Upper lobe of right lung (tissue), 1 donor: ENCODE measurements at regions not wholly inside any gene's neighbourhood (a gene's known extent, or its start where the extent isn't known, plus 50 kb on each side); places are given as distances from the start of the nearest gene placed in this dataset.
A peak's percentile ranks its signal among the peaks of the same experiment; 100 is the strongest.

Source experiments
- ATAC-seq: fragments of 200-7000 bp; cut with Tn5 transposase; one replicate; pipeline ENCODE4 v1.9.1; 2020; ENCODE audit warnings: mild to moderate bottlenecking, moderate library complexity
- DNase-seq: peaks from one replicate; pipeline ENCODE4 v3.0.0-alpha.2; 2020
- H3K27ac ChIP-seq: fragments of 200-600 bp; one replicate; pipeline ENCODE4 v1.8.0; 2022
- H3K27me3 ChIP-seq: fragments of 200-600 bp; one replicate; pipeline ENCODE4 v1.8.0; 2022; ENCODE audit warnings: mild to moderate bottlenecking
- H3K36me3 ChIP-seq: fragments of 200-600 bp; one replicate; pipeline ENCODE4 v1.8.0; 2022
- H3K4me1 ChIP-seq: fragments of 200-600 bp; one replicate; pipeline ENCODE4 v1.8.0; 2022
- H3K4me3 ChIP-seq: fragments of 200-600 bp; one replicate; pipeline ENCODE4 v1.8.0; 2022; ENCODE audit warnings: mild to moderate bottlenecking
- H3K9me3 ChIP-seq: fragments of 200-600 bp; one replicate; pipeline ENCODE4 v1.8.0; 2022
- intact Hi-C: fragments of 100-400 bp; cut with DNase I; formaldehyde crosslinking; loops from one replicate; pipeline ENCODE4 v1.11.0; 2022
- TF ChIP-seq, protein P1 (sequence below): fragments of 200-600 bp; IDR thresholded peaks from one replicate; pipeline ENCODE4 v1.8.0; 2022; ENCODE audit warnings: antibody characterized with exemption
- donor health status: DM: no; HTN: yes; CAD: no; lungs with severe emphysema.

DNA sequence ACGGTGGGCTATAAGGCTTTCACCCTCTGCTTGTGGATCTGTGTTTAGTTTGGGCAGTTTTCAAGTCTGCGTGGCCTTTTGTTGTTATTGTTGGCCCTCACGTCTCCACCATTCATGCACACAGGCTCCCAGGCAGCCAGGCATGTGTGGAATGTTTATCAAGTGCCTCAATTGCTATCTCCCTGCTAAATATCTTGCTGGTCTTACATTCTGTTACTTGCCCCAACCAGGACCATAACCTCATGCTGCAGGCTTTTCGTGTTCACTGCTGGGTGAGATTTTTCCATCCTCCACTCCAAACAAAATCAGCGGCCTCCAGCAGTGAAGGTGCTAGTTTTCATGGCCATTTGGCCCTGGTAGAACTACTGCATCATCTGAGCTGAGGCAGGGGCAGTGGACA is 63.0 kb upstream of the DSC1 start:
- Histone ChIP-seq H3K36me3 (no peaks in the 10 kb centered on the region), H3K27me3 (no peaks in the 10 kb centered on the region), H3K27ac (no peak overlapping the region), H3K4me3 (no peak overlapping the region), H3K4me1 (no peaks in the 10 kb centered on the region), H3K9me3 (no peaks in the 10 kb centered on the region)
- TF ChIP-seq, protein P1, sequence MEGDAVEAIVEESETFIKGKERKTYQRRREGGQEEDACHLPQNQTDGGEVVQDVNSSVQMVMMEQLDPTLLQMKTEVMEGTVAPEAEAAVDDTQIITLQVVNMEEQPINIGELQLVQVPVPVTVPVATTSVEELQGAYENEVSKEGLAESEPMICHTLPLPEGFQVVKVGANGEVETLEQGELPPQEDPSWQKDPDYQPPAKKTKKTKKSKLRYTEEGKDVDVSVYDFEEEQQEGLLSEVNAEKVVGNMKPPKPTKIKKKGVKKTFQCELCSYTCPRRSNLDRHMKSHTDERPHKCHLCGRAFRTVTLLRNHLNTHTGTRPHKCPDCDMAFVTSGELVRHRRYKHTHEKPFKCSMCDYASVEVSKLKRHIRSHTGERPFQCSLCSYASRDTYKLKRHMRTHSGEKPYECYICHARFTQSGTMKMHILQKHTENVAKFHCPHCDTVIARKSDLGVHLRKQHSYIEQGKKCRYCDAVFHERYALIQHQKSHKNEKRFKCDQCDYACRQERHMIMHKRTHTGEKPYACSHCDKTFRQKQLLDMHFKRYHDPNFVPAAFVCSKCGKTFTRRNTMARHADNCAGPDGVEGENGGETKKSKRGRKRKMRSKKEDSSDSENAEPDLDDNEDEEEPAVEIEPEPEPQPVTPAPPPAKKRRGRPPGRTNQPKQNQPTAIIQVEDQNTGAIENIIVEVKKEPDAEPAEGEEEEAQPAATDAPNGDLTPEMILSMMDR: no peak
- intact Hi-C loops: no loop called here
- DNase-seq (no peak), ATAC-seq (peak; percentile 90)

DNA sequence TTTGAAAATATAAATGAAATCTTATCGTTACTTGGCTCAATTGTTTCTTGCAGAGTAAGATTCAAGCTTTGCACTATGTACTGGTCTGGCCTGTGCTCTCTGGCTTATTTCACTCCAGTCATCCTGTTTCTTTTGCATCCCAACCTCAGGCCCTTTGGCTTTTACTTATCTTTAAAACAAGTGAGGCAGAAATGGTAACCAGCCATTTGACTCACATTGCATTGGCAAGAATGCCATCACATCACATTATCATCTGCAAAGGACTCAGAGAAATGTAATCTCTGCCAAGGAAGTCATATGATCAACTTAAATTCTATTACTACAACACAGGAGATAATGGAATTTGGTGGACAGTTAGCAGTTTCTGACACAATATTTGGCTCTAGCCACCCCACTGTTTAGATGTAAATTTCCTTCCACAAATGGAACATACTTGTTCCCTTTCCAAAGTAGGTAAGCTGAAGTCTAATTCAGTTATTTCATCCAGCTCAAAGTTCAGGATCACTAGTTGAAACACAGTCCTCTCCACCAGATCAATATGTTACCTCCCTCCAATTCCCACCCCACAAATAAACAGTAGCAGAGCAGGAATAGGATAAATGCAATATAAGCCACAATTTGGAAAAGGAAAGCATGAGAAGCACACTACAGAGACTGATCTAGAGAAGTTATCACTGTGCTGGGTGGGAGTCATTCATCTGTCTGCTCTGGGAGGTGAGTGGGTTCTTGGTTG is 65.0 kb upstream of the DSC1 start:
- no peak for ATAC-seq
- H3K4me3 ChIP-seq: no peak overlapping the region
- H3K27ac ChIP-seq: no peak overlapping the region
- H3K27me3 ChIP-seq: no peaks in the 10 kb centered on the region
- no peaks in the 10 kb centered on the region for H3K9me3 ChIP-seq
- TF ChIP-seq, protein P1: no peak
- intact Hi-C loops: no loop called here
- no peak for DNase-seq
- no peaks in the 10 kb centered on the region for H3K36me3 ChIP-seq
- H3K4me1 ChIP-seq: no peaks in the 10 kb centered on the region

DNA sequence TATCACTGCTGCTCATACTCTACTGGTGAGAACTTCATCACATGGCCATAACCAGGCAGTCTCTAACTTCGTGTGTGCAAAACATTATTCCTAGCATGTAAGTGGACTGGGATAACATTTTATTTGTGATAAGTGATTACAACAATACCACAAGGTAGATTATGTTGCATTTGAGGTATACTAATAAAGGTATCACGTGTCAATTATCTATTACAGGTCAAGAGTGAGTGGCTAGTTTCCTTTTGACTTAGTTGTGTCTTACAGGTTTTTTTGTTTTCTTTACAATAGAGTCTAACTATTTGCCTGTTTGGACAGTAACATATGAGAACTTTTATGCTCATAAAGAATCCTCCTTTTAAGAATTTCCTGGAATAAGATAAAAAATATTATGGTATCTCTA is 67.2 kb upstream of the DSC1 start:
- no peaks in the 10 kb centered on the region for H3K9me3 ChIP-seq
- no peak for ATAC-seq
- intact Hi-C loops: no loop called here
- H3K27ac ChIP-seq: no peak overlapping the region
- H3K36me3 ChIP-seq: no peaks in the 10 kb centered on the region
- TF ChIP-seq, protein P1: no peak
- no peak overlapping the region for H3K4me3 ChIP-seq
- H3K4me1 ChIP-seq: no peaks in the 10 kb centered on the region
- H3K27me3 ChIP-seq: no peaks in the 10 kb centered on the region
- DNase-seq: no peak

DNA sequence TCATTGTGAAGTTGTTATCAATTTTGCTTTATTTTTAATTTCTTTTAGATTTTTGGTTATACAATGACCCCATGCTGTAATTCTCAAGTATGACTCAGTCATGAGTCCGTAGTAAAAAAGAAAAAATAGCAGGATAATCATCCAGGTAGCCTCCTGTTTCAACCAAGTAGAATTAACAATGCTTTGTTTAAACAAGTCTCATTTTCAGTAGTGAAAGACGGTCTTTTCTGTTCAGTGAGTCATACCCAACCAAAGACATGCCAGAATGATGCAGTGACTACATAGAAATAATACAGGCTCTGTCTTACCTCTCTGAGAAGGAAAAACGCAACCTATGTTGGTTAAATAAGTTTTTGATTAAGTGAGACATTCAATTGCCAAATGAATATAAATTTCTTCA is 67.8 kb upstream of the DSC1 start:
- intact Hi-C loops: no loop called here
- H3K27ac ChIP-seq: no peak overlapping the region
- H3K4me3 ChIP-seq: no peak overlapping the region
- H3K9me3 ChIP-seq: no peaks in the 10 kb centered on the region
- H3K27me3 ChIP-seq: no peaks in the 10 kb centered on the region
- TF ChIP-seq, protein P1: no peak
- ATAC-seq: no peak
- H3K4me1 ChIP-seq: no peaks in the 10 kb centered on the region
- no peak for DNase-seq
- H3K36me3 ChIP-seq: no peaks in the 10 kb centered on the region

DNA sequence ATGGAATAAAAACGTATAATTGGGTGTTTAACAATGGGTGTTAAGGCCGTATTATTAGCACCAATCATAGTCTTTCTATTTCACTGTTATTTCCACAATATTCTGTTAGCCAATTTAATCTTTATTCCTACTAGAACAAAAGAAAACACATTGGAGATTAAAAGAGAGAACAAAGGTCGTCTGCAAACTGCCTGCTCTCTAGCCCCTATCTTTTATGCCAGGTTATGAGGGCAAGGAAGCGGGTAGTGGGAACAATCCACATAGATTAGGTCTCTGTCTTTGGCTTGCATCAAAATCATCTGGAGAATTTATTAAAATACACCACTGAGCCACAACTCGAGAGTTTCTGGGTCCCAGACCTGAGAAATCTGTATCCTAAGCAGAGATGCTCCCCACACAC is 69.4 kb upstream of the DSC1 start:
- DNase-seq: no peak
- intact Hi-C loops: no loop called here
- Histone ChIP-seq H3K27me3 (no peaks in the 10 kb centered on the region), H3K36me3 (no peaks in the 10 kb centered on the region), H3K4me1 (no peaks in the 10 kb centered on the region), H3K27ac (no peak overlapping the region), H3K4me3 (no peak overlapping the region), H3K9me3 (no peaks in the 10 kb centered on the region)
- no peak for ATAC-seq
- TF ChIP-seq, protein P1: no peak
